ENCODE measurements at regions not wholly inside any gene's neighbourhood (a gene's known extent, or its start where the extent isn't known, plus 50 kb on each side); places are given as distances from the start of the nearest gene placed in this dataset.
"Not testable (repeated sequence)": the region's sequence is repeated elsewhere in the genome, so short reads cannot be mapped to it uniquely, and the experiment has no call there.

- DNase-seq = no peak
Observed at GRCh38 chr10:130493021-130493420, 356.8 kb downstream of the GLRX3 start.

- DNase-seq = no peak
Observed at GRCh38 chr10:130493446-130494145, 357.4 kb downstream of the GLRX3 start.

DNA sequence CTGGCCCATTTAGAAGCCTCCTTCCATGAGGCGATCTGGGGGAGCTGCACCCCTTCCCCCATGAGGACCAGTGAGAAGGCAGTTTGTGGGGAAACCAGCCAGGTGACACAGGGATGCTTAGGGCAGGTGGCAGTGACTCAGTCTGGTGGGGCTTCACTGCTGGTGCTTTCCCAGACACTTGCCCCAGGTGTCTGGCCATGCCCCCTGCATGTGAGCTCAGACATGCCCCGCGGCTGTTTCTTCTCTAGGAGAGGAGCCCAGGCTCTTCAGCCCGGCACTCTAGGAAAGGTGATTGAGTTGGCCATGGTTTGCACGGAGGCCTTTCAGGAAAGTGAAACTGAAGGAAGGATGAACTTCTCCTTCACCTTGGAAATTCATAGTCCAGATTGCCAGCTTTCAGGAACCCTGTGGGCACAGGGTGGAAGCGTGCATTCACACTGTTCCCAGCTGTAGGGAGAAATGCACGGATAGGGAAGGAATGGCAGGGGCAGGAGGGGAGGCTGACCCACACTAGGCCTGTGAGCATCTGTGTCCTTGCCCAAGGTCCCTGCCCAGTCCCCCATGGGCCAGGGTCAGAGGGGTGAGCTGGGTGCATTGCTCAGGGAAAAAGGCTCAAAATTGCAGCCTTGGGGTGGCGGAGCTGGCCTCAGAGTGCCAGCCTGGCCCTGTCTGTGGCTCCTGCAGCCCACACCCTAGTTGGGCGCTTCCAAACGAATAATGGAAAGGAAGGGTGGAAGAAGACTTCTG, 359.1 kb downstream of the GLRX3 start:
- DNase-seq = no peak

GRCh38 chr10:130495891-130496636, 359.9 kb downstream of the GLRX3 start:
- DNase-seq = no peak

- no peak for DNase-seq
Observed at GRCh38 chr10:130497056-130498010, 361.1 kb downstream of the GLRX3 start.

DNA sequence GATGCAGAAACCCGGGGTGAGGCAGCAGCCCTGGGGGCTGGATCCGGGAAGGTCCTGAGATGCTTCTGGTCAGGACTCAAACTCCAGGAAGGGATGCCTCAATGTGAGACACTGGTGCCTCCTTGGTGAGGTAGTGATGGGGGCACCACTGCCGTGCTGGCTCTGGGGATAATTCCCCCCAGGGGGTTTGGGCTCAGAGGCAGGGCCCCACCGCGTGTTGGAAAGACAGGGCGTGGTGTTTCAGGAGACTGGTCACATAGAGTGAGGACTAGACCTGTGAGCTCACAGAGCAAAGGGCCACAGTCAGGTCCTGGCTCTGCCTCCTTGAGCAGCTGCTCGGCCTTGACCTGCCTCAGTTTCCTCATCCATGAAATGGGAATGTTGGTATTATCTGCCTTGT, 361.9 kb downstream of the GLRX3 start:
- no peak for DNase-seq

- DNase-seq = no peak
Observed at GRCh38 chr10:130498934-130499333, 362.7 kb downstream of the GLRX3 start.

GRCh38 chr10:130499541-130499940, 363.4 kb downstream of the GLRX3 start:
- DNase-seq = no peak

DNA sequence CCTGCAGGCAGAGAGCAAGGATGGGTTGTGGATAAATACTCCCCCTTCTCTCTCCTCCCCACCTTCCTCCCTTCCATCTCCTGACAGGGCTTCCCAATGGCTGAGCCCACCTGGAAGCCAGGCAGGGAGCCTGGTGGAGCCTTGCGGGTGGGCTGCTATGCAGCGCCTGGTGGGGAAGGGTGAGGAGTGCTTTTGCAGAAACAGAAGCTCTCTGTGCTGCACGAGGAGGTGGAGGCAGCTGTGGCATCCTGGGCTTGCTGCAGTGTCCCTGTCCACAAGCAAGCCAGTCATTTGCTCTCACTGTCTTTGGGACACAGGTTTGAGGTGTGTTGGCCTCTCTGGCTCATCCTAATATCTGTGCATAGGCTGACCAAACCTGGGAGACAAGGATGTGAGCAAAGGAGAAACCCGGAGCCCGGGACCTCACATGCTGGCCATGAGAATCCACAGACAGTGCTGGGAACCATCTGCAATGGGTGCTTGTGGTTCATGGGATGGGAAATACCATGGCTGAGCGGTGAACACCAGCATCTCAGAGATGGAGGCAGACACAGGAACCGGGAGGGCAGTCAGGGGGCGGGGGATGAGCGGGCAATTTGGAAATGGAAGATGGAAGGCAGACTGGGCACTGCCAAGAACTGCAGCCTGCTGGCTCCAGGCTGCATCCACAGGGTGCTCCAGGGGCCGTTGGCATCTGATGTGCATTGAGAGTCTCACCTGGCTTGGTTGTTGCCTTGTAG, 364.2 kb downstream of the GLRX3 start:
- DNase-seq = no peak

DNA sequence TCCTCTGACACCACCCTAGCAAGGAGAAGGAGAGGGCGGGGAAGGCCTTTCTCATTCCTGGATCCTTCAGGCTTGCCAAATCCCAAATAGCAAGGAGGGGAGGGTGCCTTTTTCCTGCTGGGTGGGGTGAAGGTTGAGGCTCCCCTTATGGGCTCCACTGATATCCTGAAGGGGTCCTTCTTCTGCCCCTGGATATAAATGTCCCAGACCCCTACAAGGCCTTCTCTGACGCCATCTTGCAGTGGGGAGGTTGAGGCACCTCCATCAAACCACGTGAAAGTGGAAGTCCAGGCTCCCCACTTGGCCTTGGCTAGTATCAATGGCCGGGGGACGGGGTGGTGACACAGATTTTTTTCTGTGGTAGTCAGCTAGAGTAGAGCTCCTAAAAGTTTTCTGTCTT, 371.3 kb downstream of the GLRX3 start:
- no peak for DNase-seq

DNA sequence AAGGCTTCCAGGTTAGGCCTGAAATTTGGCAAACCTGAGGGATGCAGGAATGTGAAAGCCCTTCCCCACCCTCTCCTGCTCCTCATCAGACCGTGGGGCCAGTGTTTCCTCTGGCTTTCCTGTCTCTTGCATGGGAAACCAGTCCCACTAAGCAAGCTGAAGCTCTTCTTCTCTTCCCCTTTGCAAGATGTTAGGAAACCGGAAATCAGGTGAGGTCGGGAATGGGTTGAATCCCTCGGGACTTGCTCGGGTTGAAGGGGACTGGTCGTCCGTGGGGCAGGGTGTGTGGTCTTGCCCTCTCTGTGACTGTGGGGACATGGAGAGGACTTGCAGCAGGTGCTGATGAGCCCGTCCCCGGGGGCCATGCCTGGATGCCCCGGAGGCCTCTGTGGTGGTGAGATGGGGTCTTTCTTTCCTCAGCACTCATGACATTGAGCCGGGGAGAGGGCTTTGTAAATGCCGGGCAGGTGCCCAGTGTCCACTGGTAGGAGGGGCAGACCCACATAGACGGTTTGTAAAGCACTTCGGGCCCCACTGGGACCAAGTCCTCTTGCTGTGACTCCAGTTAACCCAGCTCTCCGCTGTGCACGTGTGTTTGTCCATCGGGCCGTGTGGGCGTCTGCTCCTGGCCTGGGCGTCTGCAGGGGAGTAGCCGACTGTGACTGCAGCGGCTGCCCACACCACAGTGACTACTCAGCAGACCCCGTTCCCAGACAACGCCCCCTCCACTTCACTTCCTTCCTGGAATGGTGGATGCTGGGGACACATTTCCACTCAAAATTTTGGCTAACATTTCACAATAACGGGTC, 373.9 kb downstream of the GLRX3 start:
- DNase-seq = no peak

DNA sequence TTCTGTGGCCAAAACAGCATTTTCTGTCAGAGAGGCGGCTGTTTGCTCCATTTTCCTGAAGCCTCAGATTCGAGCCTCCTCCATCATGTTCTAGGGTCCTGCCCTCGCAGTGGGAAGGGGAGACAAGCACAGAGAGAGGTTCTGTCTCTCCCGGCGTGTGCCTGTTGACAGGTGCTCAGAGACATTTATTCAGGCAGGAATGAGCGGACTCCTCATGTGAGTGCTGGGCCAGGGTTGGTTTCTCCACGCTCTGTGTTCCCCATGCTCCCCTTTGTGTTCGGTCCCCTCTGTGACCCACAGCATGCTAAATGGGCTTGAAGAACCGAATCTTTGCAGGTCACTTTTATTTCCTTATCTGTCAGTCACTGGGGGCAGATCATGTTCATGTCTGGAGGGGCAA, 374.6 kb downstream of the GLRX3 start:
- DNase-seq = no peak

DNA sequence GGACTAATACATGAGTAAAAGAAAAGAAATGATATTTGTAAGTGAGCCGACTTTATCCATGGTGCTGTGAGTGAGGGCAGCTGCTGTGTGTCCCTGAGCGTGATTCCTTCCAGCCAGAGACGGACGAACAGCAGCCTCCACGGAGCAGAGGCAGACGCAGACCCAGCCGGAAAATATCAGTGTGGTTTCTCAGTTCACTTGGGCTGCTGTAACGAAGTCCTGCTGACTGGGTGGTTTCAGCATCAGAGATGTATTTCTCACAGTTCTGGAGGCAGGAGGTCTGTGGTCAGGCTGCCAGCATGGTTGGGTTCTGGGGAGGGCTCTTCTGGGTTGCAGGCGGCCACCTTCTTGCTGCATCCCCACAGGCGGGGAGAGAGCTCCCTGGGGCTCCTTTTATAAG, 375.6 kb downstream of the GLRX3 start:
- no peak for DNase-seq

DNA sequence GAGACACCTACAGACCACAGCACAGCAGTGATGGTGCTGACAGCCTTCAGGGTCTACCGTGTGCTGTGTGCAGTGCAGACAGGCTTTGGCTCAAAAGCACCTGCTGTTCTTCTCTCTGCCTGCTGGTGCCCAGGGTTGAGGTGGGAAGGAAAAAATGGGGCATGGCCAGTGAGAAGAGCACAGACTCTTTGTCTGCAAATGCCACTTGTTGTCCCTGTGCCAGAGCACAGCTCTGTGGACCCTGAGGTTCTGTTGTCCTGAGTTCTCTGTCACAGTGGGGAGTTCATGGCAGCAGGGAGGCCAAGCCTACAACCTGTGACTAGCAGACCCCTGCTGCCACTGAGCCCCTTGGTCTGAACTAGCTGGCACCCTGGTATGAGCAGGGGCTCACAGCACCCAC, 376.7 kb downstream of the GLRX3 start:
- DNase-seq = no peak

DNA sequence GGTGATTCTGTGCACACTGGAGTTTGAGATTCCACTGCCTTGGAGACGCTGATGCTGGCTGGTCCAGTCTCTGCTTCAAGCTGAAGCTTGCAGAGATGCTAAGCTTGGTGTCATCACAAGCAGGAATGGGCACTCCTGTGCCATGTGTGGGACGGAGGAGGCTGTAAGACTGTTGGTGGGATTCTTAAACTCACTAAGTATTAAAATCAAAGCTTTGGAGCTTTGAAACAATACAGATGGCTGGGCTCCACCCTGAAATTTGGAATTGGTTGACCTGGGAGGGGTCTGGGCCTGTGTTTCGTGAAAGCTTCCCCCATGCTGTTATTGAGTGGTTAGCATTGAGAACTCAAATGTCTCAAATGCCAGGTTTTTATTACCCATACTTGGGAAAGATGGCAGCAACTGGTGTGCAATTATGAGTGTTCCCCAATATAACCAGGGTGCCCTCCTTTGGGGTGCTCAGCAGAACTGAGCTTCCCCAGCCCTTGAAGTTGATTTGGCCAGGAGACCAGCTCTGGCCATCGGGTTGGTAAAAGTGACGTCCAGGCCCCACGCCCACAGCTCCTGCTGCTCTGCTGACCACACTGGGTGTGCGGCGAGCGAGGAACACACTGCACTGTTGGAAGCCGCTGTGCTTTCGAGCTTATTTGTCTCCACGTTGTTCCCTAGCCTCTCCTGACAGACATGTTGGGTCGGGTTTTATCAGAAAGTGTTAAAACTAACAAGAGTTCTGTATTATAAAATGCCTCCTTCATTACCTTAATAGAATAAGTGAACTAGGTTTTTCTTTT, 377.7 kb downstream of the GLRX3 start:
- no peak for DNase-seq

GRCh38 chr10:130515670-130516069, 379.5 kb downstream of the GLRX3 start:
- no peak for DNase-seq

- DNase-seq = no peak
Observed at GRCh38 chr10:130516141-130516735, 380.0 kb downstream of the GLRX3 start.

- DNase-seq = not testable (repeated sequence)
Observed at GRCh38 chr10:130518921-130519320, 382.7 kb downstream of the GLRX3 start.

- no peak for DNase-seq
Observed at GRCh38 chr10:130519791-130520190, 383.6 kb downstream of the GLRX3 start.

GRCh38 chr10:130531312-130531711, 395.1 kb downstream of the GLRX3 start:
- no peak for DNase-seq
